ENCODE measurements at regions not wholly inside any gene's neighbourhood (a gene's known extent, or its start where the extent isn't known, plus 50 kb on each side); places are given as distances from the start of the nearest gene placed in this dataset.

DNA sequence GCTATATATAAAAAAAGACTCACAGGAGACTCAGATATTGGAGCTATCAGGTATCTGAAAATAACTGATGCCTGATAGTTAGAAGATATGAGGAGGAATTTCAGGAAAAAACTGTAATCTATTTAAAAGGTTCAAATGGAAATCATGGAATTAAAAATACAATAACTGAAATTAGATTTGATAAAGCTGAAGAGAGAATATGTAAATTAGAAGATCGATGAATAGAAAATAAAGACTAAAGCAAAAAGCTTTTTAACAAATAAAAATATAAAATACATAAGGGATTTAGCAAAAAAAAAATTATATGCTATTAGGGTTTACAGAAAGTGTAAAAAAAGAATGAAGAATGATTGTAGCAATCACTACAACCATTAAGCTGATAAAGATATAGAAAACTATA is 679.8 kb upstream of the LMCD1 start:
- H3K4me3 ChIP-seq (ENCODE audit: low read depth, low read length), result no peak overlapping the region
- TF ChIP-seq, protein P1, sequence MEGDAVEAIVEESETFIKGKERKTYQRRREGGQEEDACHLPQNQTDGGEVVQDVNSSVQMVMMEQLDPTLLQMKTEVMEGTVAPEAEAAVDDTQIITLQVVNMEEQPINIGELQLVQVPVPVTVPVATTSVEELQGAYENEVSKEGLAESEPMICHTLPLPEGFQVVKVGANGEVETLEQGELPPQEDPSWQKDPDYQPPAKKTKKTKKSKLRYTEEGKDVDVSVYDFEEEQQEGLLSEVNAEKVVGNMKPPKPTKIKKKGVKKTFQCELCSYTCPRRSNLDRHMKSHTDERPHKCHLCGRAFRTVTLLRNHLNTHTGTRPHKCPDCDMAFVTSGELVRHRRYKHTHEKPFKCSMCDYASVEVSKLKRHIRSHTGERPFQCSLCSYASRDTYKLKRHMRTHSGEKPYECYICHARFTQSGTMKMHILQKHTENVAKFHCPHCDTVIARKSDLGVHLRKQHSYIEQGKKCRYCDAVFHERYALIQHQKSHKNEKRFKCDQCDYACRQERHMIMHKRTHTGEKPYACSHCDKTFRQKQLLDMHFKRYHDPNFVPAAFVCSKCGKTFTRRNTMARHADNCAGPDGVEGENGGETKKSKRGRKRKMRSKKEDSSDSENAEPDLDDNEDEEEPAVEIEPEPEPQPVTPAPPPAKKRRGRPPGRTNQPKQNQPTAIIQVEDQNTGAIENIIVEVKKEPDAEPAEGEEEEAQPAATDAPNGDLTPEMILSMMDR (IDR thresholded peaks at IDR 0.05; ENCODE audit: low read depth, low read length), result no peak

DNA sequence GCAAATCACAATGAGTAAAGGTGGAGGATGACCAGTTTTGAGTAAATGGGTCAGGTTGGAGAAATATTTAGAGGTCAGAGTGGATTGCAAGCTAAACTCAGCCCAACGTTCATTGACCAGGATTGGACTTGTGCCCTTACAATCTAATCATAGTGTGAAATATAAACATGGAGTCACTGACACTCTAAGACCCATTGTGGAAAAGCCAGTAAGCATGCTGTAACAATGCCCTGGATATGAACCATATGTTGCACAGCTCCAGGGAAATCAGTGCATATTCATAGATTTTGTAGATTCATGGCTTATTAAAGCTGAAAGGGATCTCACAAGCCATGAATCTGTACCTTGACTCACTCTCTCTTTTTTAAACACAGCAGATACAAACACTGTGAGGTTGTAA is 660.2 kb upstream of the LMCD1 start:
- TF ChIP-seq, protein P1 (IDR thresholded peaks at IDR 0.05; ENCODE audit: low read depth, low read length), result no peak
- H3K4me3 ChIP-seq (ENCODE audit: low read depth, low read length), result no peak overlapping the region

DNA sequence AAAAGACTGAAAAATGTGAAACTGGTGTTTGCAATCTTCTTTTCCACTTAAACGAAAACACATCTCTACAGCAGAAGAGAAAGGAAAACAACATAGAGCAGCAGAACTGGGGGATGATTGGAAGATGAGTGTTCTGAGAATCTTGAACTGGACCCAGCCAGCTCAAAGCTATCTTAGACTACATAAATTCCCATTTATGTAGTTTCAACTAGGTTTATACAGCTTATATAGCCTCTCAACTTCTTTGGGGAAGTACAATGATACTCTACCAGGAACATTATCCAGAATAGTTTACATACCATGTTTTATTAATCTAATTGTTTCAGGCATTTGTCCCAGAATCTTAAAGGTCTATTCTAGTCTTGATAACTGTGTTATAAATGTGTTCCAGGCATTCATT is 658.2 kb upstream of the LMCD1 start:
- TF ChIP-seq, protein P1 (IDR thresholded peaks at IDR 0.05; ENCODE audit: low read depth, low read length), result no peak
- no peak overlapping the region for H3K4me3 ChIP-seq (ENCODE audit: low read depth, low read length)

DNA sequence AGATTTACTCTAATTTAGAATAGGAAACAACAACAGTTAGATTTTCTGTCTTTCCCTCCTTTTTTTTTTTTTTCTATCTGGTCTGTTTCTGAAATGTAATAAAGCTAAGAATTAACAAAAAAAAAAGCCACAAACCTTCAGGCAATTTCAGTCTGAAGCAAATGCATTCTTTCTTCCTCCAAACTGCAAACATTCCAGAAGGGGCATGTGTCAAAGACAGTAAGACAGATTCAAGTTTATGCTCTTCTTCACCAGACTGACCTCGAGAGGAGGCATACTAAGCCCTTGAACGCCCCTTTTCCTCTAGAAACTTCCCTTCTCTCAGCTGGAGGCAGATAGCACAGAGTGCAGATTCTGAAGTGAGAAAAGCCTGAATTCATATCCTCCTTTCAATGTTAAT is 654.6 kb upstream of the LMCD1 start:
- TF ChIP-seq, protein P1 (IDR thresholded peaks at IDR 0.05; ENCODE audit: low read depth, low read length), result no peak

DNA sequence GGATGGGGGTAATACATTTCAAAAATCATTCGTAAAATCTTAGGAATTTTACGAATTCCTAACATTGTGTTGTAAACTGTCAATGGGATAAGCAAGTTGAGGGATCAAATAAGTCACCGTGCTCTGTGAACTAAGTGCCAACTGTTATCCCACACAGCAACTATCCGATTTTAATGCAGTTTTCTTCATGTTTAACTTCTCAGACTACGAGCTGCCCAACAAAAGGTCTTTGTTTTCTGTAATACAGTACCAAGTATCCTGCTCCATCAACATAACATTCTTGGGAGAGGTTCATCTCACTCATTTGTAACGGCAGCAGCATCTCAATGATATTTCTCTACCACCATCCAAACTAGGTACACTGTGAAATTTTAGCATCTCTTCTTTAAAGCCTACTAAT is 654.1 kb upstream of the LMCD1 start:
- no peak overlapping the region for H3K4me3 ChIP-seq (ENCODE audit: low read depth, low read length)
- TF ChIP-seq, protein P1 (IDR thresholded peaks at IDR 0.05; ENCODE audit: low read depth, low read length), result no peak

More for the DNA sequence above, 654.6 kb upstream of the LMCD1 start:
- no peak overlapping the region for H3K4me3 ChIP-seq (ENCODE audit: low read depth, low read length)

DNA sequence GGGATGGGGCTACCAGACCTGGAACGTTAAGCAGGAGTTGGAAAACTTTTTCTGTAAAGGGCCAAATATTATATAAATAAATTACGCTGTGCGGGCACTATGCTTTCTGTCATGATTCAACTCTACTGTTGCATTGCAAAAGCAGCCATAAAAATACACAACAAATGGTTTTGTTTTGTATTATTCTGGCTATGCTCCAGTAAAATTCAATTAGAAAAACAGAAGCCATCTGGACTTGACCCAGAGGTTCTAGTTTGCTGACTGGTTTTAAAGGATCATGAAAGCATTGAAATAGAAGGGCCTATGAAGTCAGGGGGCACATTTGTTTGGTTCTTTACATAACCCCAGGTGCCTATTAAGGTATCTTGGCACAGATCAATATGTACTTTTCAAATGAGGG is 647.4 kb upstream of the LMCD1 start:
- no peak overlapping the region for H3K4me3 ChIP-seq (ENCODE audit: low read depth, low read length)
- TF ChIP-seq, protein P1 (IDR thresholded peaks at IDR 0.05; ENCODE audit: low read depth, low read length), result no peak

DNA sequence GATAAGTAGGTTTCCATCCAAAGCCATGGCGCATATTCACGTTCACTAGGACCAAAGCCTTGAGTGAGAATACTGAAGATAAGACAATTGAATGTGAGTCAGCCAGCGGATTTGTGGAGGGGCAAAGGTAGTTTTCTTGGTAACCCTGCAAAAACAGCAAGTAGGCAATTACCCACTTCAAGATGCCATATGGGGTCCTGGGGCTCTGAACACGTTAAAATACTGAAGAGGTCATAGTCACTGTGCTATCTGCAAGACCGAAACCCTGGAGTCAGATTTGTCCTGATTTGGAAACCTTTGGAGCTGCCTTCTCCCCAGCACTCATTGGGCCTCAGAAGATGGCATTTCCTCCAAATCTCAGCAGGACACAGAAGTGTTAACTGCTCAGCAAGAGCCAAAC is 646.9 kb upstream of the LMCD1 start:
- H3K4me3 ChIP-seq (ENCODE audit: low read depth, low read length), result no peak overlapping the region

More for the DNA sequence above, 646.9 kb upstream of the LMCD1 start:
- TF ChIP-seq, protein P1 (IDR thresholded peaks at IDR 0.05; ENCODE audit: low read depth, low read length), result no peak
